HepG2 (cell line): ENCODE measurements at regions not wholly inside any gene's neighbourhood (a gene's known extent, or its start where the extent isn't known, plus 50 kb on each side); places are given as distances from the start of the nearest gene placed in this dataset.

Experiments used
- ATAC-seq: fragments of 200-7000 bp; cut with Tn5 transposase; 3 replicates; pipeline ENCODE4 v1.9.1; 2020; ENCODE audit warnings: mild to moderate bottlenecking, moderate library complexity
- BruUV-seq: library from RNA; stranded (reverse); fragments of 400-500 nt; replicated peaks from 2 replicates; lab custom pipeline; 2021; lab: Mats Ljungman, UMichigan
- CTCF ChIA-PET: fragments of 300-600 bp; formaldehyde crosslinking; extraction: SDS; loops from one replicate; lab custom pipeline; 2021; ENCODE audit warnings: low total read pairs, inconsistent platforms, low intra/inter-chr PET ratio; lab: Yijun Ruan, JAX
- POLR2A ChIA-PET: fragments of 350-600 bp; sonication (Branson Sonifier 250); formaldehyde crosslinking; loops from one replicate; lab custom pipeline; 2020; ENCODE audit warnings: antibody characterized with exemption, inconsistent platforms; lab: Yijun Ruan, JAX
- DNase-seq: peaks from one replicate; pipeline ENCODE4 v3.0.0-alpha.2; 2015; ENCODE audit warnings: low spot score
- FAIRE-seq: peaks from 3 replicates; lab custom pipeline; 2011; peaks lifted over from hg19 to GRCh38; lab: Jason Lieb, UNC
- H2AFZ ChIP-seq: one replicate; pipeline ENCODE4 v1.6.1; 2011; ENCODE audit warnings: low read length, inconsistent platforms
- H3K27ac ChIP-seq: fragments of 300-600 bp; 3 replicates; pipeline ENCODE4 v1.8.0; 2011; ENCODE audit warnings: mixed run types, mild to moderate bottlenecking, mixed read lengths, low read length, inconsistent platforms; ENCODE audit not compliant: insufficient read depth; ENCODE audit errors: extremely low read length
- H3K27me3 ChIP-seq, 2 experiments: fragments of 200-600 bp in 1 of 2; 2 replicates in 1 of 2; 3 replicates in 1 of 2; pipeline versions ENCODE4 v1.6.0 to v1.8.0; 2011; ENCODE audit warnings: low read length in 2 of 2, mild to moderate bottlenecking in 2 of 2, moderate library complexity in 2 of 2, inconsistent platforms in 1 of 2; ENCODE audit not compliant: insufficient read depth in 2 of 2, control insufficient read depth in 1 of 2
- H3K36me3 ChIP-seq, 2 experiments: fragments of 200-600 bp in 1 of 2; replicated peaks in 1 of 2; 2 replicates in 1 of 2; 3 replicates in 1 of 2; pipeline versions ENCODE4 v1.5.1 to v1.8.0; 2011; ENCODE audit warnings: low read length in 2 of 2, inconsistent platforms in 1 of 2; ENCODE audit not compliant: insufficient read depth in 2 of 2, control insufficient read depth in 1 of 2
- H3K4me1 ChIP-seq: 2 replicates; pipeline ENCODE4 v1.5.1; 2012; ENCODE audit warnings: low read length, inconsistent platforms; ENCODE audit not compliant: insufficient read depth
- H3K4me2 ChIP-seq: 2 replicates; pipeline ENCODE4 v1.6.0; 2011; ENCODE audit warnings: low read depth, low read length, inconsistent platforms
- H3K4me3 ChIP-seq, 3 experiments: fragments of 200-600 bp in 1 of 3; sonication (generic), shearing (Covaris generic) in 1 of 3; replicated peaks in 1 of 3; 2 replicates each; pipeline ENCODE4 v1.5.1; 2011 to 2016; ENCODE audit warnings: low read length in 3 of 3, inconsistent platforms in 2 of 3, low read depth in 2 of 3, mild to moderate bottlenecking in 2 of 3, control low read depth in 1 of 3, mixed read lengths in 1 of 3; ENCODE audit not compliant: insufficient read depth in 1 of 3
- H3K79me2 ChIP-seq: one replicate; pipeline ENCODE4 v1.6.1; 2011; ENCODE audit warnings: low read length, inconsistent platforms; ENCODE audit not compliant: insufficient read depth
- H3K9ac ChIP-seq: 2 replicates; pipeline ENCODE4 v1.6.0; 2011; ENCODE audit warnings: mild to moderate bottlenecking, low read depth, low read length, inconsistent platforms; ENCODE audit not compliant: insufficient read depth
- H3K9me3 ChIP-seq: 2 replicates; pipeline ENCODE4 v1.5.1; 2012; ENCODE audit warnings: mild to moderate bottlenecking, low read length
- H4K20me1 ChIP-seq: 2 replicates; pipeline ENCODE4 v1.6.0; 2011; ENCODE audit warnings: inconsistent platforms, mild to moderate bottlenecking, low read length, moderate library complexity; ENCODE audit not compliant: insufficient read depth
- PHF8 ChIP-seq: sonication (generic); formaldehyde crosslinking; IDR thresholded peaks from 2 replicates; pipeline ENCODE4 v1.5.0; 2020; ENCODE audit warnings: missing genetic modification reagents
- POLR2A ChIP-seq, 2 experiments: IDR thresholded peaks; 2 replicates each; pipeline ENCODE4 v1.6.1; 2011; ENCODE audit warnings: low read depth in 2 of 2, low read length in 2 of 2, mild to moderate bottlenecking in 1 of 2, moderate library complexity in 1 of 2; ENCODE audit not compliant: insufficient read depth in 1 of 2
- PRMT3 ChIP-seq: sonication (generic); formaldehyde crosslinking; IDR thresholded peaks from 2 replicates; pipeline ENCODE4 v1.8.1; 2022; ENCODE audit warnings: low read depth, mild to moderate bottlenecking, moderate library complexity, missing genetic modification reagents, borderline replicate concordance
- REST ChIP-seq, 2 experiments: IDR thresholded peaks; 2 replicates each; pipeline ENCODE4 v1.6.1; 2011 to 2012; ENCODE audit warnings: low read length in 2 of 2, borderline replicate concordance in 1 of 2, low read depth in 1 of 2, mild to moderate bottlenecking in 1 of 2, moderate library complexity in 1 of 2
- SNRNP70 ChIP-seq: fragments of 200-400 bp; formaldehyde crosslinking; IDR thresholded peaks from 2 replicates; pipeline ENCODE4 v1.6.1; 2017; ENCODE audit warnings: mild to moderate bottlenecking, low read depth, low read length, moderate library complexity
- ZFAT ChIP-seq: sonication (generic); formaldehyde crosslinking; conservative IDR thresholded peaks from 2 replicates; pipeline ENCODE4 v1.8.1; 2023; ENCODE audit warnings: missing genetic modification reagents, inconsistent platforms
- ZFP1 ChIP-seq: IDR thresholded peaks from 2 replicates; pipeline ENCODE4 v1.6.1; 2016
- ZKSCAN8 ChIP-seq: IDR thresholded peaks from 2 replicates; pipeline ENCODE4 v1.6.1; 2016; ENCODE audit warnings: borderline replicate concordance, missing genetic modification reagents, missing compliant biosample characterization
- ZNF326 ChIP-seq: sonication (generic); formaldehyde crosslinking; IDR thresholded peaks from 2 replicates; pipeline ENCODE4 v1.4.0; 2020; ENCODE audit warnings: missing genetic modification reagents, borderline replicate concordance
- ZNF567 ChIP-seq: sonication (generic); formaldehyde crosslinking; IDR thresholded peaks from 2 replicates; pipeline ENCODE4 v1.8.1; 2023; ENCODE audit warnings: mild to moderate bottlenecking, missing genetic modification reagents, borderline replicate concordance
- ZNF576 ChIP-seq: sonication (generic); formaldehyde crosslinking; IDR thresholded peaks from 2 replicates; pipeline ENCODE4 v1.4.0; 2020; ENCODE audit warnings: mild to moderate bottlenecking, missing genetic modification reagents
- WGBS: methylation state at CpG from one replicate; pipeline ENCODE4 v1.1.6; 2017; ENCODE audit warnings: low lambda C conversion rate; 5-methylcytosine and 5-hydroxymethylcytosine counted together
- in situ Hi-C: cut with HindIII; loops from 2 replicates; pipeline ENCODE4 v1.10.0; 2017; ENCODE audit warnings: low pct_unique_long_range_greater_than_20kb; ENCODE audit not compliant: extremely low pct_ligation_motif_present
- intact Hi-C: fragments of 100-400 bp; cut with micrococcal nuclease; formaldehyde crosslinking; loops from one replicate; pipeline ENCODE4 v1.10.0; 2022; ENCODE audit not compliant: unreplicated experiment

GRCh38 chr11:111120696-111121302, 124.7 kb upstream of the POU2AF2 start (continued):
- no peak for TF ChIP-seq SNRNP70
- no peak for TF ChIP-seq ZFAT (CRISPR knock-in tag)
- no peak for TF ChIP-seq ZFP1 (CRISPR knock-in tag)

GRCh38 chr11:111120161-111120560, 125.4 kb upstream of the POU2AF2 start:
- intact Hi-C loops (no loop called here), in situ Hi-C loops (no loop called here)
- Histone ChIP-seq H4K20me1 (no peaks in the 10 kb centered on the region; the same call in 1 of the 2 replicates), H2AFZ (no peak overlapping the region), H3K4me1 (no peaks in the 10 kb centered on the region), H3K27me3 (no peaks in the 10 kb centered on the region), H3K9ac (no peak overlapping the region), H3K4me2 (no peak overlapping the region), H3K79me2 (no peaks in the 10 kb centered on the region), H3K4me3 (no peak overlapping the region), H3K9me3 (no peaks in the 10 kb centered on the region), H3K36me3 (no peaks in the 10 kb centered on the region), H3K27ac (no peak overlapping the region)
- BruUV-seq: no TSS peak
- ATAC-seq (no peak), FAIRE-seq (no peak), DNase-seq (no peak)
- CTCF ChIA-PET: no interaction called here
- POLR2A ChIA-PET: no interaction called here
- 3% methylated on average over 10 of the region's 10 CpGs for WGBS
- TF ChIP-seq ZKSCAN8 (CRISPR knock-in tag) (no peak), ZNF576 (CRISPR knock-in tag) (no peak), REST (IDR thresholded peaks at IDR 0.05; ENCODE audit: borderline replicate concordance in 1 of 2, low read depth in 1 of 2, low read length in 2 of 2) (no peak), ZNF326 (no peak), PRMT3 (CRISPR knock-in tag) (no peak), ZNF567 (CRISPR knock-in tag) (no peak), POLR2A (IDR thresholded peaks at IDR 0.05; ENCODE audit: insufficient read depth in 1 of 2, low read depth in 2 of 2, low read length in 2 of 2) (no peak), PHF8 (CRISPR knock-in tag) (no peak)
